Esophagus squamous epithelium (tissue), 5 donors: ENCODE measurements at regions not wholly inside any gene's neighbourhood (a gene's known extent, or its start where the extent isn't known, plus 50 kb on each side); places are given as distances from the start of the nearest gene placed in this dataset.

Experiments
- DNase-seq: peaks from one replicate; lab custom pipeline; 2025; lab: John Stamatoyannopoulos, UW
- H3K27ac ChIP-seq, 4 donors: fragments of 200-600 bp; sonication (generic); one replicate each; pipeline ENCODE4 v1.5.1; 2016 to 2019; ENCODE audit warnings: mild to moderate bottlenecking in 1 of 4
- H3K27me3 ChIP-seq, 4 donors: fragments of 200-600 bp; sonication (generic); 1 replicate in 3 of 4; 2 replicates in 1 of 4; pipeline versions ENCODE4 v1.5.1 to v1.6.0; 2017 to 2021; ENCODE audit warnings: antibody characterized with exemption in 1 of 4
- H3K36me3 ChIP-seq, 3 donors: fragments of 200-600 bp; sonication (generic); one replicate each; pipeline ENCODE4 v1.5.1; 2016 to 2019
- H3K4me1 ChIP-seq, 3 donors: fragments of 200-600 bp; sonication (generic); one replicate each; pipeline ENCODE4 v1.5.1; 2017 to 2019
- H3K4me3 ChIP-seq, 4 donors: fragments of 200-600 bp; sonication (generic); 1 replicate in 3 of 4; 2 replicates in 1 of 4; pipeline ENCODE4 v1.5.1; 2016 to 2019; ENCODE audit warnings: mild to moderate bottlenecking in 2 of 4, moderate library complexity in 1 of 4
- H3K9me3 ChIP-seq, 3 donors: fragments of 200-600 bp; sonication (generic); one replicate each; pipeline ENCODE4 v1.5.1; 2016 to 2019
- CTCF ChIP-seq, 6 experiments: fragments of 450-650 bp in 4 of 6; fragments of 200-600 bp in 2 of 6; sonication (generic) in 2 of 6; IDR thresholded peaks; one replicate each; pipeline ENCODE4 v1.5.1; 2016 to 2019; ENCODE audit warnings: antibody characterized with exemption in 6 of 6, mild to moderate bottlenecking in 4 of 6, moderate library complexity in 4 of 6
- POLR2A ChIP-seq, 4 donors: fragments of 450-650 bp; IDR thresholded peaks; one replicate each; pipeline ENCODE4 v1.6.1; 2017; ENCODE audit warnings: antibody characterized with exemption in 4 of 4, mild to moderate bottlenecking in 4 of 4, moderate library complexity in 3 of 4
- WGBS, 2 donors: methylation state at CpG; one replicate each; pipeline ENCODE4 v1.1.5; 2018; 5-methylcytosine and 5-hydroxymethylcytosine counted together
- intact Hi-C: fragments of 100-400 bp; cut with DNase I; formaldehyde crosslinking; loops from one replicate; pipeline ENCODE4 v1.15.0; 2022
- donor health status: DM: yes; HTN: yes; CAD: no.

- Histone ChIP-seq H3K4me3 (no peak overlapping the region), H3K36me3 (no peaks in the 10 kb centered on the region), H3K27ac (no peak overlapping the region), H3K27me3 (no peaks in the 10 kb centered on the region), H3K9me3 (peaks cover 0 to 3% (median 0%) of the 10 kb centered on the region in 3 donors), H3K4me1 (no peaks in the 10 kb centered on the region)
- TF ChIP-seq POLR2A (IDR thresholded peaks at IDR 0.05) = no peak
- TF ChIP-seq CTCF (IDR thresholded peaks at IDR 0.05) = no peak
- WGBS, 2 donors = 92 to 100% methylated on average over 1 to 2 of the region's 7 CpGs
- intact Hi-C loops = no loop called here
- no peak for DNase-seq
Measured at GRCh38 chr6:103018426-103018825, 1624.9 kb downstream of the GRIK2 start.

- WGBS, 2 donors = 89 to 94% methylated on average over 2 to 3 of the region's 9 CpGs
- H3K27me3 ChIP-seq = no peaks in the 10 kb centered on the region
- H3K4me3 ChIP-seq = no peak overlapping the region
- no peaks in the 10 kb centered on the region for H3K36me3 ChIP-seq
- H3K4me1 ChIP-seq = no peaks in the 10 kb centered on the region
- no peak overlapping the region for H3K27ac ChIP-seq
- TF ChIP-seq CTCF (IDR thresholded peaks at IDR 0.05) (no peak), POLR2A (IDR thresholded peaks at IDR 0.05) (no peak)
- H3K9me3 ChIP-seq = peaks cover 0 to 3% (median 0%) of the 10 kb centered on the region in 3 donors
- no peak for DNase-seq
- intact Hi-C loops = no loop called here
Measured at GRCh38 chr6:103017878-103018277, 1624.4 kb downstream of the GRIK2 start.

GRCh38 chr6:103011605-103012004 lies 1618.1 kb downstream of the GRIK2 start:
- no peak for DNase-seq
- Histone ChIP-seq H3K27ac (no peak overlapping the region), H3K9me3 (no peaks in the 10 kb centered on the region), H3K27me3 (no peaks in the 10 kb centered on the region), H3K4me1 (no peaks in the 10 kb centered on the region), H3K4me3 (no peak overlapping the region), H3K36me3 (no peaks in the 10 kb centered on the region)
- intact Hi-C loops = no loop called here
- 31 to 55% methylated on average over 2 of the region's 2 CpGs for WGBS, 2 donors
- TF ChIP-seq POLR2A (IDR thresholded peaks at IDR 0.05) = no peak
- TF ChIP-seq CTCF (IDR thresholded peaks at IDR 0.05) = no peak

- Histone ChIP-seq H3K27me3 (no peaks in the 10 kb centered on the region), H3K4me3 (no peak overlapping the region), H3K36me3 (no peaks in the 10 kb centered on the region), H3K4me1 (no peaks in the 10 kb centered on the region), H3K9me3 (no peaks in the 10 kb centered on the region), H3K27ac (no peak overlapping the region)
- TF ChIP-seq POLR2A (IDR thresholded peaks at IDR 0.05) = no peak
- TF ChIP-seq CTCF (IDR thresholded peaks at IDR 0.05) = no peak
- WGBS, 2 donors = 70% methylated on average over 3 of the region's 3 CpGs
- no peak for DNase-seq
- intact Hi-C loops = no loop called here
Measured at GRCh38 chr6:103002282-103002681, 1608.8 kb downstream of the GRIK2 start.

- Histone ChIP-seq H3K4me1 (no peaks in the 10 kb centered on the region), H3K36me3 (no peaks in the 10 kb centered on the region), H3K27me3 (no peaks in the 10 kb centered on the region), H3K9me3 (no peaks in the 10 kb centered on the region), H3K4me3 (no peak overlapping the region), H3K27ac (no peak overlapping the region)
- WGBS, 2 donors = 38 to 44% methylated on average over 1 of the region's 1 CpG
- TF ChIP-seq CTCF (IDR thresholded peaks at IDR 0.05) (no peak), POLR2A (IDR thresholded peaks at IDR 0.05) (no peak)
- DNase-seq = no peak
- intact Hi-C loops = no loop called here
Measured at GRCh38 chr6:103001724-103002123, 1608.2 kb downstream of the GRIK2 start.
